Activated T-cell treated with anti-CD3 and anti-CD28 coated beads for 1 hour (primary cell): ENCODE measurements at regions not wholly inside any gene's neighbourhood (a gene's known extent, or its start where the extent isn't known, plus 50 kb on each side); places are given as distances from the start of the nearest gene placed in this dataset.

Experiments
- DNase-seq: peaks from one replicate; pipeline ENCODE4 v3.0.0-alpha.2; 2020; ENCODE audit warnings: low read depth

DNA sequence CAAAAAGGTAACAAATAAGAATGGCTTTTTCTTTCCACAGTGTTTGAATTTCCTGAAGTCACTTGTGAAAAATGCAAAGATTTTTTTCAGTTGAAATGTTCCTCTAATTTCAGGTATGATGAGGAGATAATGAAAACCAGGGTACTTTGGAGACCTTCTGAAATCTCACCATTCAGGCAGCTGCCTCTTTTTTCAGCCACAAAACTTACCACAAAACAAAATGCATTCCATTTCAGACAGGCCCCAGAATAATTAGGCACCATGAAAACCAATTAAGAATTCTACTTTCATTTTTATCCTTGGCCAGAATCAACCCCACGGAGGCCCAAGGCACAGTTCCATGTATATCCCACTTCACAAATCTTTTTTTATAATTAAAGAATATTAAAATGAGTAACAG lies 880.3 kb upstream of the ACVR2A start:
- DNase-seq, result no peak

GRCh38 chr2:146954544-146954943 lies 890.3 kb upstream of the ACVR2A start:
- DNase-seq, result no peak

GRCh38 chr2:146952696-146953095 lies 892.1 kb upstream of the ACVR2A start:
- DNase-seq, result no peak

- DNase-seq, result no peak
Observed at GRCh38 chr2:146950911-146951310, 893.9 kb upstream of the ACVR2A start.

DNA sequence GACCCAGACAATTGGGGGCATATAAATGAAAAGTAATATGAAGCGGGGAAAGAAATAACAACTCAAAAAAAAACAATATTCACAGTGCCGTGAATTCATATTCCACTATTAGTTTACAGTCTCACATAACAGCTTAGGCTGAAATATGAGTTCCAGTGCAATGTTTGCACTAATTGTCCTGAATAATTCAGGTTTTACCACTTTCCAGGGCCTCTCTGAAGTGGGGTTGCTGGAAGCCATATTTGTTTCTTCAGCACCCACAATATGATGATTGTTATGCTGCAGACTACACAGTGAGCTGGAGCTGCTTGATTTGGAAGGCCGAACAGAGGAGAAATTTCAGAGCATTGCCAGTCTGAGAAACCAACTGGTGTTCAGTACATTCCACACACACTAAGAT lies 894.5 kb upstream of the ACVR2A start:
- DNase-seq, result no peak

GRCh38 chr2:146949400-146949799 lies 895.4 kb upstream of the ACVR2A start:
- DNase-seq, result no peak

- DNase-seq, result no peak
Observed at GRCh38 chr2:146944601-146945000, 900.2 kb upstream of the ACVR2A start.

GRCh38 chr2:146939991-146940685 lies 904.7 kb upstream of the ACVR2A start:
- DNase-seq, result no peak

GRCh38 chr2:146934921-146935320 lies 909.9 kb upstream of the ACVR2A start:
- no peak for DNase-seq

DNA sequence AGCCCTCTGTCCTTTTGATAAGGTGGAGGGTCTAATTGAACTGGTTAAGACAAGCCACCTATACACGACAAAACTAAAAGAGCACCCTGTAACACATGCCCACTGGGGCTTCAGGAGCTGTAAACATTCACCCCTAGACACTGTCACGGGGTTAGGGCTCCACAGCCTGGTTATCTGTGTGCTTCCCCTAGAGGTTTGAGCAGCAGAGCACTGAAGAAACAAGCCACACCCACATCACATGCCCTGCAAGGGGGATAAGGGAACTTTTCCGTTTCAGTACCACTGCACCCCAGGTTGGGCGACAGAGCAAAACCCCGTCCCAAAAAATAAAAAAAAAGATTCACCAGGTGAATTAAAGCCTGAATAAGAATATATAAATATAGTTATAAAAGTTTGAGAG lies 913.7 kb upstream of the ACVR2A start:
- DNase-seq, result no peak

DNA sequence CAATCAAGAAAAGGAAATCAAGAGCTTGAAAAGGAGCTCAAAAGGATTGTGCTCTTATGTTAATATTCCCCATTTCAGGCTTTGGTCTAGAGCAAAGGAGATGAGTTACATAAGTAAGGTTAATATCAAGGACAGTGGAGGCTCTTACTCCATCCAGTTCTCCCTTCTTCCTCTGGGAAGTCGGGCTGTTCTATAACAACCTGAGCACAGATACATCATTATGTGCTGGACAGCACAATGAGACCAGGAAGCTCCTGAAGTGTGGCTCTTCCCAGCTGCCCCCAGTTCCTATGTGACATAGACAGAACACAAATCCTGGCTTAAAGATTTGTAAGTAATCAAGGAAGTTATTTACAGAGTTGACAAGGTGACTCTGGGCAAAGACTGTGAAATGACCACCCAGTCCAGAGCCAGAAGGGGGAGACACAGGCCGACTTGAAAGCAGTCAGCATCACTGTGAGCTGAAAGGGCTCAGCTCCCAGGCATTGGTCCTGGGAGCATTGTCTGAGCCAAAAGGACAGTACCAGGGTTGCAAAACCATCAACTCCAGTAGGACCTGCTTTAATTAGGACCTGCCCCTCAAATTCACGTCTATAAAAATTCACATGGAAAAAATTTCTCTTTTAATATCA lies 917.6 kb upstream of the ACVR2A start:
- DNase-seq, result no peak

GRCh38 chr2:146918280-146918679 lies 926.5 kb upstream of the ACVR2A start:
- no peak for DNase-seq

- DNase-seq, result no peak
Observed at GRCh38 chr2:146917431-146918042, 927.3 kb upstream of the ACVR2A start.

DNA sequence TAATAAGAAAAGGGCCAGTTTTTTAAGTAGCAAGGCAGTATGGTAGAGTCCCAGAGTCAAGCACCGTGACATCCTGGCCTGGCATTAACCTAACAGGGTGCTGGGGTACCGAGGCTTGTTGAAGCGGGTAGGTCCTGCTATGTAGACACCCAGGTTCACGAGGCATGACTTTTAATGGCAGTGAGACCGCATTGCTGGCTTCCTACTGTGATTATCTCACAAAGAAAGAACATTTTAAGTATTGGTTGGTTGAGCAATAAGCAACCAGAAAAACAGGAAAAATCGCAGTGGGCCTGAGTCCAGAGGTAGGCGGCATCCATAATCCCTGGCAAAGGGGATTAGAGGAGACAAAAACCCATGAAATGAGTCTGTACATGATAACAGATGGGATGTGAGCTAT lies 927.9 kb upstream of the ACVR2A start:
- no peak for DNase-seq

DNA sequence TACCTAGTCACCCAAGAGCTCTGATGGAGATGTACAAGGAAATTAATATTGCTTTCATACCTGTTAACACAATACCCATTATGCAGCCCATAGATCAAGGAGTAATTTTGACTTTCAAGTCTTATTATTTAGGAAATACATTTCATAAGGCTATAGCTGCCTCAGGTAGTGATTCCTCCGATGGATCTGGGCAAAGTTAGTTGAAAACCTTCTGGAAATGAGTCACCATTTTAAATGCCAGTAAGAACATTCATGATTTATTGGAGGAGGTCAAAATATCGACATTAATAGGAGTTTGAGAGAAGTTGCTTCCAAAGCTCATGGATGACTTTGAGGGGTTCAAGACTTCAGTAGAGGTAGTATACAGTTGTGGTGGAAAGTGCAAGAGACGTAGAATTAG lies 931.4 kb upstream of the ACVR2A start:
- DNase-seq, result no peak

GRCh38 chr2:146912536-146912935 lies 932.3 kb upstream of the ACVR2A start:
- DNase-seq, result no peak

DNA sequence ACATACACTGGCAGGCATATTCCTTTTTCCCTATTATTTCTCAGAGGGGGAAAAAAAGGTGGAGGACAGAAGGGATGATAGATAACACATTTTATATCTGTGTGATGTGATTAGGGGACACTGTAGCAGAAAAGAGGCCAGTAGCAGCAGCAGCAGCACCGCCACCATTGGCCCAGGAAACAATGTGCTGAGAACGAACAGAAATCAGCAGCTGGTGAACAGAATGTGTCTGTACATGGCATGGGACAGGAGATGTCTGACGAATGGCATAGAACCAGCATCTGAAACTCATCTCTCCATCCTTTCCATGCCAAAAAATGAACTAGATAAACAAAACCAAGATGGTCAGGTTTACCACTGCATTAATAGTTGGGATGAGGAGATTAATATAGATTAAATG lies 936.1 kb upstream of the ACVR2A start:
- no peak for DNase-seq

DNA sequence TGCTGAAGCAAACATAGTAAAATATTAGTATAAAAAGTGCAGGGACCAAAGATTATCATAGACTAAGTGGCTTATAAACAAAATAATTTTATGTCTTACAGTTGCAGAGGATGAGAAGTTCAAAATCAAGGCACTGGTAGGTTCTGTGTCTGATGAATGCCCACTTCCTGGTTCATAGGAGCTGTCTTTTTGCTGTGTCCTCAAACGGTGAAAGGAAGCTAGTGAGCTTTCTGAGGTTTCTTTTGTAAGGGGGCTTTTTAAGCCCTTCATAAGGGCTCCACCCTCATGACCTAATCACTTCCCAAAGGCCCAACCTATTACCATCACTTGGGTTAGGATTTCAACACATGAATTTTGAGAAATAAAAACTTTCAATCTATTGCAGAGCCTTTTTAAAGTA lies 946.7 kb upstream of the ACVR2A start:
- no peak for DNase-seq

DNA sequence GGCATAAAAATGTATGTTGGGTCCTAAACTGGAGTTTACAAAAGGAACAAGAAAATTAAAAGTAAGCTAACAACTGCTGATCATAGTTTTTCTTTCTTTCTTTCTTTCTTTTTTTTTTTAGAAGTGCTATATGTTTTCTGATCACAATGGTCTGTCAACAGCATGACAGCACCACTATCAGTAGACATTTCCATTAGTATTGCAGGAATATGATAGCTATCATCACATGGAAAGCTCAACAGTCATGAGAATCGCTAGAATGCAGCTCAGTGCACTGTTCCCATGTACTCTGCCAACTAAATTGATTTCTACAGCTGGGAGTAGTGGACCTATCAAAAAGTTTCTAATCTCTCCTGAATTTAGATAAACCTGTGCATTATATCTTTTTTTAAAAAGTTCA lies 950.3 kb upstream of the ACVR2A start:
- DNase-seq, result no peak

DNA sequence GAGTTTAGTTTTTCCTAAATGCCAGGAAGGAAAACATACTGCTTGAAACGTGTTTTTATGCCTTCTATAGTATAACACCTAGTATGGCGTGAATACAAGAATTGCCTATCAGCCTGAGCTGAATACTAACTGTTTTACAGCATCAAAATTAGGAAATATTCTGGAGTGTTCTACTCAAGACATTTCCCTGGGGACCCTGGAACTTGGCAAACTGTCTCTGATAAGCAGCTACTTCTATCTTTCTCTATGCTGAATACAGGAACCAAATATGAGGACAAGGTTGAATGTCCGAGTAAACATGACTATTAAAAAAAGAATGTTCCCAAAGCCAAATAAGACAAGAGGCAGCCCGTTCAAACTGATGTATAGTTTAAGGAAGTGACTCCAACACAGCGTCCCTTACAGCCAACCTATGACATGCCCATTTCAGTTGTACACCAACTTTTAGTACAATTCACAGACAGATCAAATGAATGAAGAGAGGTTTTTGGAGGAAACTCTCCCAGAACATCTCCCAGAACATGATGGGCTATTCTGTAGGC lies 951.3 kb upstream of the ACVR2A start:
- no peak for DNase-seq

DNA sequence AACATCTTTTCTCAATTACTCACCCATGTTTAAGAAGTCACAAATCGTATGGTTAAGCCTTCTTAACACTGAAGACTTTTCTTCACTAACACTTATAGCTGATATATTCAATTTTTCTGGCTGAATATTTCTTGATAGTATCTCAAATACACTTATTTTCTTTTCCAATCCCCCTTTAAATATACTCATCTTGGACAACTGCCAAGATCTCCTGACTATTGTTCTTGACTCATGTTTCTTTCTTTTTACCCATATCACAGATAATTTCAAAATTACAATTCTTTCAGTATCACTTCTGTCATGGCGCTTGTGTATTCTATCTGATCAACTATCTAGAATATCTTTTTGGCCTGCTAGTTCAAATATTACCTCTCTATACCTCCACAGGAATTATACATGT lies 954.3 kb upstream of the ACVR2A start:
- no peak for DNase-seq

GRCh38 chr2:146879882-146880281 lies 964.9 kb upstream of the ACVR2A start:
- no peak for DNase-seq

DNA sequence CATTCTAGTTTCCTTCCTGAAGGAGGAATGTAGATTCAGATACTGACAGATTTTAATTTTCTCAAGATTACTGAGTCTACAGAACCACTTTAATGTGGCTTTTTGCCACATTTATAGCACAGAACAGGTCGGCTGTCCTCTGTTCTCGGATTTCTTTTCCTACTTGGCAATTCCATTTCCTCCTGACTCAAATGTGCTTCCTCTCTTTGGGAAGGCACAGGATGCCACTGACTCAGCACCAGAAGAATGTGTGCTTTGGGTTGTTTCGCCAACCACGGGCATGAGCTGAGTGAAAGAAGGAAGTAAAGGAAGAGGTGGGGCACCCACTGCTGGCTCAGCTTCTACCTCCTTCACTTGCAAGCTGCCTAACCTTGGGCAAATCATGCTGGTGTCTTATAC lies 970.6 kb upstream of the ACVR2A start:
- no peak for DNase-seq
